Fibroblast of skin of scalp (primary cell): ENCODE measurements at regions not wholly inside any gene's neighbourhood (a gene's known extent, or its start where the extent isn't known, plus 50 kb on each side); places are given as distances from the start of the nearest gene placed in this dataset.

ENCODE experiments used
- DNase-seq: peaks from one replicate; pipeline ENCODE4 v3.0.0-alpha.2; 2013

DNA sequence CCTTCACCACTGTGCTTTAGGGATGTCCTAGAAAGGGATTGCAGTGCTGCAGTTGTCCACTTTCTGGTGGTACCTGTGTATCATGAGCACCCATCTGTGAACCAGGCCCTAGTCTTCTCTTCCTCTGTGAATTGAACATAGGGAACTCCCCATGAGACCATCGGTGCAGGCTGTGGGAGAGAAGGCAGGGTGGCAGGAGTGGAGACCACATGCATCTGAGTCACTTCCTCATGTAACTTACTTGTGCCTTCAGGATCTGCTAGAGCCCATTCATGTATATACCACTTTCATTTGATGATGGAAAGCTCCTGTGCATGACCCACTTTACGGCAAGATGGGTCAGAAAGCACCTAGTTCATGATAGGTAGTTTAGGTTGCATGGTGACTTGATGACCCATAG is 478.1 kb upstream of the CDH9 start:
- no peak for DNase-seq

- no peak for DNase-seq
Measured at GRCh38 chr5:27511061-27511460, 472.7 kb upstream of the CDH9 start.

DNA sequence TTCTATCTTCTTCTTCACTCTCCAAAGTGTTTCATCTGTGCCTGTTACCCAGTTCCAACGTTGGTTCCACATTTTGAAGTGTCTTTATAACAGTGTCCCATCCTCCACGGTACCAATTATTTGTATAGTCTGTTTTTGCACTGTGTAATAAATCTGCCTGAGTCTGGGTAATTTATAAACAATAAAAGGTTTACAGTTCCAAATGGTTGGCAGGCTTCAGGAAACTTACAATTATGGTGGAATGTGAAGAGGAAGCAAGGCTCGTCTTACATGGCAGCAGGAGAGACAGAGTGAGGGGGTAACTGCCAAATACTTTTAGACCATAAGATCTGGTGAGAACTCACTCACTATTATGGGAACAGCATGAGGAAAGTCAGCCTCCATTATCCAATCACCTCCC is 465.4 kb upstream of the CDH9 start:
- no peak for DNase-seq

GRCh38 chr5:27502236-27502635 is 463.9 kb upstream of the CDH9 start:
- DNase-seq: no peak

- no peak for DNase-seq
Measured at GRCh38 chr5:27497491-27497890, 459.1 kb upstream of the CDH9 start.

GRCh38 chr5:27494887-27495286 is 456.5 kb upstream of the CDH9 start:
- DNase-seq: no peak

GRCh38 chr5:27491746-27492439 is 453.5 kb upstream of the CDH9 start:
- DNase-seq: no peak

- no peak for DNase-seq
Measured at GRCh38 chr5:27491047-27491446, 452.7 kb upstream of the CDH9 start.

- DNase-seq: no peak
Measured at GRCh38 chr5:27489701-27490100, 451.3 kb upstream of the CDH9 start.

DNA sequence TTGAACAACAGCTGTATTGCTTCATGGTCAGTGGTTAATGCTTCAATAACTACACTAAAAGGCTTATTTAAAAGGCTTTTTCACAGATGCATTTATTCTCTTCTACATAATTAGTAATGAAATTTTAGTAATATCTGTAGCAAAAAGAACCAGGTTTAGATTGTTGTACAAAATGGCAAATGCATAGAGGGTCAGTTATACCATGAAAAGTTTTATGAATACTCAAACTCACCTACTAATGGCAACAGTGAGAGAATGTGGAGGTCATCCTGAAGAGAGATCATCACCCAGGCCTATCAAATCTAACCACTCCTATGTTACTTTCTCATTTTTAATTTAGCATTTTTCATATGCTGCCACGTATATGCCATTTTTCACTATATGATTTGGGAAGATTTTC is 444.3 kb upstream of the CDH9 start:
- no peak for DNase-seq

DNA sequence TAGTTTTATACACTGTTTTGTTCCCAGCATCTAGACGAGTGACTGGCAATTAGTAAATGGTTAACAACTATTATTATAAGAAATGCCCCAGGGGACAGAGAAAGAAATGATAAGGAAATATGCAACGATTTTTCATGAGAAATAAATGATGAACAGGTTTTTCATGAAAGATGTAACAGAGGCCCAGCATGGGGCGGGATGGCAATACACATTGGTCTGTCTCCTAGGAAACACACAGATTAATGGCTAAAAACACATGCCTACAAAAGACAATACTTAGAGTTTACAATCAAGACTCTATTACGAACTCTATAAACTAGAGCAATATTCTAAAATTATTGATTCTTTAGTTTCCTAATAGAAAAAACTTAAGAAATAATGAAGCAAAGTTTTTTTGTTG is 441.5 kb upstream of the CDH9 start:
- no peak for DNase-seq

- no peak for DNase-seq
Measured at GRCh38 chr5:27477550-27477949, 439.2 kb upstream of the CDH9 start.

DNA sequence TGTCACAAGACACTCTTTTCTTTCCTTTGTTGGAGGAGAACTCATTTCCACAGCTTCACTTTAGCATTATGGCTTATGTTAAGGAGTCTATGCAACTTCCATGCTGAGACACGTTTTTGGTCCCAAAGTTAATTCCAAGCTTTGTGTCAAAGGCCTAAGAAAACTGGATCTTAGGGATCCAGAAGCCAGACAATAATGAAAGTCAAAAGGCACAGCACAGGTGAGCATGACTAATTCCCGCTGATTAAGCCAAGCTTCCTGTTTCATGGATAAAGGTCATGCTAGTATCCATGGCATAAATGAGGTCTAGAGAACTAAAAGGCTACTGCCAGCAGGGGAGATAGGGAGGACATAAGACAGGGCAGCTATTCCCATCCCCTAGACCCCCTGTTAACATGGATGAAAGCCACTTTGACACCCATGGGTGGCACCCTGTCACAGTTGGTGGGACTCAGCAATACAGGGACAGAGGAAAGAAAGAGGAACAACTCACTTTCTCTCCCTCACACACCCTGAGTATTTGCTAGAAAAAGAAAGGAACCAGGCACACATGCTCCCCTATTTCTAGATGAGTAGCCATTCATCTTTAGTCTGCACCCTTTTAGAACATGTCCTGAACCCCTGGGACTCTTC is 438.1 kb upstream of the CDH9 start:
- DNase-seq: no peak

DNA sequence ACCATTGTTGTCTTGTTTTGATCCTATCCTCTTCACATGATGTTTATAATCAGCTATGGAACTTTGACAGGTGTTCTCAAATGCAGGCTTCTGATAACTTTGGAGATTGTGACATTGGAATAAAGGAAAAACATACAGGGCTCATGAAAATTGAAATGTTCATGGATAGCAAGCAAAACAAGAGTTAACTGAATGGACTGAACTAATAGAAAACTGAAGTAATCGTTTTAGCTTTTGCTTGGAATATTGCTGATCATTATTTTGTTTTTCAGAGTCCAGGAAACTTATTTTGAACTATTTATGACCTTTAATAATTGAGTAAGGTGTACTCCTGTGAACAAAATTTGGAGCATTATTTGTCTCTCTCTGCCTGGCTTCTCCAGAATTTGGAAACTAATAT is 436.7 kb upstream of the CDH9 start:
- DNase-seq: no peak

DNA sequence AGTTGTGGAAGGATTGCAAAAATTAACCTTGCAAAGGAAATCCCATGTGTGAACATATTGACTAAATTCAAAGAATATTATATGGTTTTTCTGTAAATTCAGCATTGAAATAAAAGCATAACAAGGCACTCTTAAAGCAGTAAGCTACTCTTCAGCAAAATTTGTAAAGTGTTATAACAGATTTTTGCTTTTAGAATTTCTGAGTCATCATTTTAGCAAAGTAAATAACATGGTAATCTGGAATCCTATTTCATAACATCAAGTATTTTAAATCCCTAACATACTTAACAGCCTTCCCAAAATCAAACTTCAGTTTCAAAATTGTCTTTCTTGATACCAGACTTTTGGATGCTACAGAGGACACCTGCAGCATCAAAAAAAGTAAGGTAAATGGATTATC is 436.0 kb upstream of the CDH9 start:
- no peak for DNase-seq

GRCh38 chr5:27474047-27474309 is 435.6 kb upstream of the CDH9 start:
- DNase-seq: no peak

DNA sequence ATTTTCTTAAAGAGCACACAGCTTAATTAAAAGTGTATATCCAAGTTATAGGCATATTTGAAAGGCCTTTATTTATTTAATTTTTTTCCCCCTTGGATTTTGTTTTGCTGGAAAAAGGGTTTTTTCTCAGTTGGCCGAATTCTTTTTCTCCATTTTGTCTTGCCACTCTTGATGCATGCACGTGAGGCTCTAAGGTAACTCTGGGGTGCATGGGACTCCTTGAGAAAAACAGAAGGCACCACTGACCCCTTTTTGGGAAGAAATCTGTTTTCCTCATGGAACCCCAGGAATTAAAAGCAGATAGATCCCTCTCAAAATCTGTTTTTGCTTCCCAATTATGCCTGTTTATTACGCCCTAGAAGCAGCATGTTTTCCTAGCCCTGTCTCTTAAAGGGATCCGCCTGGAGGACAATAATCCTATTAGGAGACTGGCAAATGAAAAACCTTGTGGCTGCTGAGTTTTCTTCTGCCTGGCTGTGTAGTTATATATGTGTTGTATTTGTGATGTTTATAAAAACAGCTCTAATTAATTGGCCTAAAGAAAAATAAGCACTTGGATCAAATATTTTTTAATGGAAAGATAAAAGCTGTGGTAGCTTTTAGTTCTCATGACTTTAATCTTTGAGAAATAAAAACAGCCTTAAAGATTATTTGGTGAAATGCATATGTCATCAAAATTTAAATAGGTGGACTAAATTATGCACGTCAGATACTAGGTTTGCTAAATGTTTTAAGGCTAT is 435.1 kb upstream of the CDH9 start:
- no peak for DNase-seq

- no peak for DNase-seq
Measured at GRCh38 chr5:27472871-27473270, 434.5 kb upstream of the CDH9 start.

- peak; percentile 17 for DNase-seq
Measured at GRCh38 chr5:27472000-27472763, 433.8 kb upstream of the CDH9 start.

- no peak for DNase-seq
Measured at GRCh38 chr5:27466959-27467358, 428.6 kb upstream of the CDH9 start.

- DNase-seq: no peak
Measured at GRCh38 chr5:27465140-27465539, 426.8 kb upstream of the CDH9 start.

GRCh38 chr5:27463446-27464149 is 425.2 kb upstream of the CDH9 start:
- no peak for DNase-seq

DNA sequence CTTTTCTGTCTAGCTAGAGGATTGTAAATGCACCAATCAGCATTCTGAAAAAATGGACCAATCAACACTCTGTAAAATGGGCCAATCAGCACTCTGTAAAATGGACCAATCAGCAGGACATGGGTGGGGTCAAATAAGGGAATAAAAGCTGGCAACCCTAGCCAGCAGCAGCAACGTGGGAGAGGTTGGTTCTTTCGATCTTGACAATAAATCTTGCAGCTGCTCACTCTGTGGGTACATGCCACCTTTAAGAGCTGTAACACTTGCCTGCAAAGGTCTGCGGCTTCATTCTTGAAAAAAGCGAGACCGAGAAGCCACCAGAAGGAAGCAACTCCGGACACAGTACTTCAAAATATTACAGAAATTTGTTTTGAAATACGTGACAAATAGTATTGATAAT is 424.6 kb upstream of the CDH9 start:
- DNase-seq: no peak
